TTC549 (cell line): ENCODE measurements at regions not wholly inside any gene's neighbourhood (a gene's known extent, or its start where the extent isn't known, plus 50 kb on each side); places are given as distances from the start of the nearest gene placed in this dataset.

ENCODE experiments used
- FAIRE-seq: peaks from 2 replicates; lab custom pipeline; 2012; peaks lifted over from hg19 to GRCh38; lab: Jason Lieb, UNC

- no peak for FAIRE-seq
Observed at GRCh38 chr16:73301984-73302383, 254.1 kb upstream of the ZFHX3 start.

- no peak for FAIRE-seq
Observed at GRCh38 chr16:73299346-73299745, 251.4 kb upstream of the ZFHX3 start.

- no peak for FAIRE-seq
Observed at GRCh38 chr16:73298562-73298961, 250.6 kb upstream of the ZFHX3 start.

- FAIRE-seq = no peak
Observed at GRCh38 chr16:73290258-73290657, 242.3 kb upstream of the ZFHX3 start.

DNA sequence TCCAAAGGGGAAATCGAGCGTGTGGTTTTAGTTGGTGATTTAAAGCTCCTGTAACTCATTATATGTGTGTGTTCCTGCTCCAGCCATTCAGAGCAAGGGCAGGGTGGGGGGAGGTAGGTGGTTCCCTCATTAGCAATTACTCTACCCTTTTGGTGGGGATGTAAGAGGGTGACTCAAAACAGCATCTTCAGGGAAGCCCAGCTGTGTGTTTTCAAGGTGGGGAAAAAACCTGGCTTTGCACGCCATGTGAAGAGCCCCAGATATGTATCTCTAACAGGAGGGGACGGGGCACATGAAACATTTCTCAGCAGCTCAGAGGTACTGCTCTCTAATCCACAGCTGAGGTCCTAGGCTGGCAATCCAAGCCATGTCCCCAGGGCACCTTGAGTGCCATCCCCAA, 241.3 kb upstream of the ZFHX3 start:
- no peak for FAIRE-seq

- FAIRE-seq = no peak
Observed at GRCh38 chr16:73288520-73288919, 240.6 kb upstream of the ZFHX3 start.

DNA sequence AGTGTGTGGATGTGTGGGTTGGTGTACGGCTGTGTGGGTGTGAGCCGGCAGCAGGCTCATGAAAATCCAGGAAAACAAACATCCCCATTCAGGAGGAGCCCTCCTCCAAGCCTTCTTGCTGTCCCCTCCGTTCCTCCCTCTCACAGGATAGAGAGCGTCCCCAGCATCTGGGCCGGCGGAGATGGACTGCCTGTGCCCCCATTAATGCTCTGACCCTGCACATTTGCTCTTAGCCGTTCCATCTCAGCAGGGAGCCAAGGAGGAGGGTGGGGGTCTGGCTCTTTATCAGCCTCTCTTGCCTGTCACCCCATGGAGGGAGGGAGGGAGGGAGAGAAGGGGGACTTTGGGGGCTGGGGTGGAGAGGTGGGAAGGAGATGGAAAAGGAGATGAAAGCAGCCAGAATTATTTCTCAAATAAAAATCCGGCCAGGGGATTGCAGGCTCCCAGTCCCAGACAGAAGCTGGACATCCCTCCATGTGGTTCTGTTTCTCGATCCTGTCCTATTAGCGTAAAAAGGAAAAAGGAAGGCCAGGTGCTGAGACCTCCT, 240.0 kb upstream of the ZFHX3 start:
- FAIRE-seq = no peak

- FAIRE-seq = no peak
Observed at GRCh38 chr16:73286346-73287267, 238.7 kb upstream of the ZFHX3 start.

- no peak for FAIRE-seq
Observed at GRCh38 chr16:73285436-73286201, 237.7 kb upstream of the ZFHX3 start.

DNA sequence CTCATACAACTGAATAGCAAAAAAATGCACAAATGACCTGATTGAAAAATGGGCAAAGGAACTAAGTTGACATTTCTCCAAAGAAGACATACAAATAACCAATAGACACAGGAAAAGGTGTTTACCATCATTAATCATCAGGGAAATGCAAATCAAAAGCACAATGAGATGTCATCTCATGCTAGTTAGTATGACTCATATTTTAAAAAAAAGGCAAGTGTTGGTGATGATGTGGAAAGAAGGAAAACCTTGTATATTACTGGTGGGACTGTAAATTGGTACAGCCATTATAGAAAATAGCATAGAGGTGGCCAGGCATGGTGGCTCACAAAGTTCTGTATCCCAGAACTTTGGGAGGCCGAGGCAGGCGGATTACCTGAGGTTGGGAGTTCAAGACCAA, 232.5 kb upstream of the ZFHX3 start:
- no peak for FAIRE-seq

DNA sequence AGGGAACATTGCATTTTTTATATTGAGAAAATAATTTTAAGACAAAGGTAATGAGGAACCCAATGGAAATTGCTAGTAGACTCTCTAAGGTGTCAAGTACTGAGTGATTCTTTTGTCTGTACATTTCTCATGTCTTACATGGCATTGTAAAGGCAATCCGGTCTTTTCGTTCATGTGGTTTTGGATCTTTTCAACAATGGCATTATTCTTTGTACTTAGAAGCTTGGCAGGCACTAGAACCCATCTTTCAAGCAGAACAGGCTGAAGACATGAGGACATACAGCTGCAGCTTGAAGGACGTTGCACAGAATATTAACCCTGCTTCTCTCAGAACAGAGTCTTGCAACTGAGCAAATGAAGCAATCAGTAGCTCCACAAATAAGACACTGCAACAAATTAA, 231.5 kb upstream of the ZFHX3 start:
- no peak for FAIRE-seq

DNA sequence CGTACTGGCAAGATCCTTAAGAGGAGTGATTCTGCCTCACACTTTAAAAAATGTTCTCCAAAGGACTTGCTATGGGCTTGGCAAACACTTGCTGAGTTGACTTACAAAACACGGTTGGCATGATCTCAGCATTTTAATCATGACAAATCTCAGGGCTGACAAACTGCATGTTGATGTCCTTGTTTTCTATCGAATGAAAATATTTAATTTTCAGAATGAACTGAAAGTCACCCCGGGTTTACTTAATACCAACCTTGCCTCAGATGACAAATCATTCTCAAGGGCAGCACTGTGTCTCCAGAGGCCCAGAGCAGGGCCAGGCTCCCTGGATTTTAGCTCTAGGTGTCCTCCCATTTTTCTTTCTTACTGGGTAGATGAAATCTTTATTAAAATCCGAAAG, 229.1 kb upstream of the ZFHX3 start:
- no peak for FAIRE-seq

DNA sequence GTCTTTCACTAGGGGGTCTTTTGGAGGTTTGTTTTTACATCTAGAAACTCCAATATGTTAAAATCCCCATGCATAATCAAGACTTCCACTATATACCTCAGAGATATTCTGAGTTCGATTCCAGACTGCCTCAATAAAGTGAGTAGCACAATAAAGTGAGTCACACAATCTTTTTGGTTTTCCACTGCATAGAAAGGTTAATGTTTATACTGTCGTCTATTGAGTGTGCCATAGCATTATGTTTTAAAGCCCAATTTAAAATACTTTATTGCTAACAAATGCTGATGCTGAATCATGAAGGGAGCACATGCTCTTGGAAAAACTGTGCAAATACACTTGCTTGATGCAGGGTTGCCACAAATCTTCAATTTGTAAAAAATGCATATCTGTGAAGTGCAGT, 227.5 kb upstream of the ZFHX3 start:
- FAIRE-seq = no peak

DNA sequence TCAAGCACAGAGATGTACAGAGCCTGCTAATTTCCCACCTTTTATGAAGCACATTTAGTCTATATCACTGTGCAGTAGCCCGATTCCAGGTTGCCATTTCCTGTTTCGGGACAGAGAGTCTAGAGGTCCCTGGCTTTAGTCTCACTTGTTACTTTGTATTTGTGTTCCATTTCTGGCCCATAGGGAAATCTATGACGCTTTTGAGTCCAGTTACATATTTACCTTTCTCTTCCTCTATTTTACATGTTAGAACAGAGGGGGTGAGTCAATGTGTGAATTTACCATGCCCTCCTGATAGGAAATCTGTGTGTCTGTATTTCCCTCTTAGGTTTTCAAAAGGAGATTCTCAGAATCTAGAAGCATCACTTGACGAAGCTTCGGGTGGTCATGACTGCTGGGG, 227.1 kb upstream of the ZFHX3 start:
- FAIRE-seq = no peak

- FAIRE-seq = no peak
Observed at GRCh38 chr16:73274140-73274539, 226.2 kb upstream of the ZFHX3 start.

- FAIRE-seq = no peak
Observed at GRCh38 chr16:73268366-73268993, 220.6 kb upstream of the ZFHX3 start.

DNA sequence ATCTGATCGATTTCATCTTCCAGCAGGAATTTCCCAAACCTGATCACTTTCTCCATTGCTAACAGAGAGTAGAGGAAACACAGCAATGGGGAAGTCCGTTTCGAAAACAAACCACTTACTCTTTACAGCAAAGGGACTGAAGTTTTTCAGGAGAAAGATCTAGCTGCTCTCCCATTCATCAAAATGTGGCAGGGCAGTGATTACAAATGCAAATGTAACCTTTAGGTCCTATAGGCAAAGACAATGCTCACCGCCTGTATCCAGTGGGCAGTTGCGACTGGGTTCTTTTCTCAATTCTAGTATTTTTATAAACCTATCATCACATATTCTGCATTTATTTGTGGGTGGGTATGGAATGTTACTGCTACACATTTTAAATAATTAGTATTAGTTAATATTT, 218.0 kb upstream of the ZFHX3 start:
- no peak for FAIRE-seq

- no peak for FAIRE-seq
Observed at GRCh38 chr16:73265124-73265837, 217.4 kb upstream of the ZFHX3 start.

GRCh38 chr16:73262931-73263330, 215.0 kb upstream of the ZFHX3 start:
- no peak for FAIRE-seq

GRCh38 chr16:73255031-73255430, 207.1 kb upstream of the ZFHX3 start:
- no peak for FAIRE-seq

GRCh38 chr16:73253922-73254480, 206.1 kb upstream of the ZFHX3 start:
- FAIRE-seq = no peak

DNA sequence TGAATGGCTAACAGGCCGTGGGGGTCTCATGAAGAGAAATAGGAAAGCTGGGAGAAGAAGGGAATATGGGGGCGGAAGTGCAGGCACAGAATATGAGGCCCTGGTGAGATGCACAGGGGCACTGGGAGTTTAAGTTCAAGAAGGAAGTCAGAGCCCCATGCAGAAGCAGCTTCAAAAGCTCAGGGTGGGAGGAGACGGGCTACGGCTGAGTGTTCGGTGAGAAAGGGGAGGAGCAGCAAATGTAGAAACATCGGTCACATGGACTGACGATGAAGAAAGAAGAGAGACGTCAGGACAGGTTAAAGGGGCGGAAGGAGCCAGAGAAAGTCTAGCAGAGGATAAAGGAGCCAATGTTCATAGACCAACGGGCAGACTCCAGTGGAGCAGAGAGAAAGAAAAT, 204.5 kb upstream of the ZFHX3 start:
- no peak for FAIRE-seq
